ENCODE measurements at regions not wholly inside any gene's neighbourhood (a gene's known extent, or its start where the extent isn't known, plus 50 kb on each side); places are given as distances from the start of the nearest gene placed in this dataset.

DNA sequence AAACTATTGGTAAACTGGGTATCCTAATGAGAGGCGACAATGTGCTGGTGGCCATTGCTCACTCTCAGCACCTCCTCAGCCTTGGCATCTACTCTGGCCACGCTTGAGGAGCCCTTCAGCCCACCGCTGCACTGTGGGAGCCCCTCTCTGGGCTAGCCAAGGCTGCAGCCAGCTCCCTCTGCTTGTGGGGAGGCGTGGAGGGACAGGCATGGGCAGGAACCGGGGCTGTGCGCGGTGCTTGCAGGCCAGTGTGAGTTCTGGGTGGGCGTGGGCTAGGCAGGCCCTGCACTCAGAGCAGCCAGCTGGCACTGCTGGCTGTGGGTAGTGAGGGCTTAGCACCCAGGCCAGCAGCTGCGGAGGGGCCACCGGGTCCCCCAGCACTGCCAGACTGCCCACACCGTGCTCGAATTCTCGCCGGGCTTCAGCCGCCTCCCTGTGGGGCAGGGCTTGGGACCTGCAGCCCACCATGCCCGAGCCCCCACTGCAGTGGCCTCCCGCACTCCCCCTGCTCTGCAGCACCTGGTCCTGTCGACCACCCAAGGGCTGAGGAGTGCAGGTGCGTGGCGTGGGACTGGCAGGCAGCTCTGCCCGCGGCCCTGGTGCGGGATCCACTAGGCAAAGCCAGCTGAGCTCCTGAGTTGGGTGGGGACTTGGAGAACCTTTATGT lies 575.9 kb upstream of the ANO3 start:
- no peak overlapping the region for H3K9ac ChIP-seq (ENCODE audit: insufficient read depth in 1 of 2, low read length in 2 of 2)
- peaks cover 0 to 12% (median 0%) of the 10 kb centered on the region in 4 donors for H3K9me3 ChIP-seq (ENCODE audit: control insufficient read depth in 4 of 4, insufficient read depth in 3 of 4, low read length in 3 of 4)
- H3K4me3 ChIP-seq = no peak overlapping the region
- no peak for ATAC-seq (ENCODE audit: insufficient read depth, low FRiP score)
- TF ChIP-seq, protein P1, sequence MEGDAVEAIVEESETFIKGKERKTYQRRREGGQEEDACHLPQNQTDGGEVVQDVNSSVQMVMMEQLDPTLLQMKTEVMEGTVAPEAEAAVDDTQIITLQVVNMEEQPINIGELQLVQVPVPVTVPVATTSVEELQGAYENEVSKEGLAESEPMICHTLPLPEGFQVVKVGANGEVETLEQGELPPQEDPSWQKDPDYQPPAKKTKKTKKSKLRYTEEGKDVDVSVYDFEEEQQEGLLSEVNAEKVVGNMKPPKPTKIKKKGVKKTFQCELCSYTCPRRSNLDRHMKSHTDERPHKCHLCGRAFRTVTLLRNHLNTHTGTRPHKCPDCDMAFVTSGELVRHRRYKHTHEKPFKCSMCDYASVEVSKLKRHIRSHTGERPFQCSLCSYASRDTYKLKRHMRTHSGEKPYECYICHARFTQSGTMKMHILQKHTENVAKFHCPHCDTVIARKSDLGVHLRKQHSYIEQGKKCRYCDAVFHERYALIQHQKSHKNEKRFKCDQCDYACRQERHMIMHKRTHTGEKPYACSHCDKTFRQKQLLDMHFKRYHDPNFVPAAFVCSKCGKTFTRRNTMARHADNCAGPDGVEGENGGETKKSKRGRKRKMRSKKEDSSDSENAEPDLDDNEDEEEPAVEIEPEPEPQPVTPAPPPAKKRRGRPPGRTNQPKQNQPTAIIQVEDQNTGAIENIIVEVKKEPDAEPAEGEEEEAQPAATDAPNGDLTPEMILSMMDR (IDR thresholded peaks at IDR 0.05; ENCODE audit: control extremely low read depth, extremely low read depth) = no peak
- H3K27ac ChIP-seq (ENCODE audit: low read depth in 1 of 2, low read length in 1 of 2) = no peak overlapping the region
- 91 to 94% methylated on average over 23 of the region's 23 CpGs for WGBS, 2 donors
- H3K27me3 ChIP-seq (ENCODE audit: control insufficient read depth in 3 of 3, insufficient read depth in 3 of 3, low read length in 2 of 3) = no peaks in the 10 kb centered on the region
- no peaks in the 10 kb centered on the region for H3K4me1 ChIP-seq (ENCODE audit: control insufficient read depth in 5 of 5, insufficient read depth in 5 of 5, low read length in 5 of 5)
- H3K36me3 ChIP-seq (ENCODE audit: control insufficient read depth in 4 of 4, insufficient read depth in 4 of 4, low read length in 4 of 4) = no peaks in the 10 kb centered on the region
- no peak for DNase-seq

DNA sequence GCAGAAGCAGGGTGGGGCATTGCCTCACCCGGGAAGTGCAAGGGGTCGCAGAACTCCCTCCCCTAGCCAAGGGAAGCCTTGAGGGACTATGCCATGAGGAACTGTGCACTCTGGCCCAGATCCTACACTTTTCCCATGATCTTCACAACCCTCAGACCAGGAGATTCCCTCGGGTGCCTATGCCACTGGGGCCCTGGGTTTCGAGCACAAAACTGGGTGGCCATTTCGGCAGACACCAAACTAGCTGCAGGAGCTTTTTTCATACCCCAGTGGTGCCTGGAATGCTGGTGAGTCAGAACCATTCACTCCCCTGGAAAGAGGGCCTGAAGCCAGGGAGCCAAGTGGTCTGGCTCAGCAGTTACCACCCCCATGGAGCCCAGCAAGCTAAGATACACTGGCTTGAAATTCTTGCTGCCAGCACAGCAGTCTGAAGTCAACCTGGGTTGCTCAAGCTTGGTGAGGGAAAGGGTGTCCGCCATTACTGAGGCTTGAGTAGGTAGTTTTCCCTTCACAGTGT lies 573.7 kb upstream of the ANO3 start:
- Histone ChIP-seq H3K27ac (ENCODE audit: low read depth in 1 of 2, low read length in 1 of 2) (no peak overlapping the region), H3K4me3 (no peak overlapping the region), H3K27me3 (ENCODE audit: control insufficient read depth in 3 of 3, insufficient read depth in 3 of 3, low read length in 2 of 3) (no peaks in the 10 kb centered on the region), H3K9me3 (ENCODE audit: control insufficient read depth in 4 of 4, insufficient read depth in 3 of 4, low read length in 3 of 4) (peaks cover 0 to 12% (median 0%) of the 10 kb centered on the region in 4 donors), H3K4me1 (ENCODE audit: control insufficient read depth in 5 of 5, insufficient read depth in 5 of 5, low read length in 5 of 5) (no peaks in the 10 kb centered on the region), H3K9ac (ENCODE audit: insufficient read depth in 1 of 2, low read length in 2 of 2) (no peak overlapping the region), H3K36me3 (ENCODE audit: control insufficient read depth in 4 of 4, insufficient read depth in 4 of 4, low read length in 4 of 4) (no peaks in the 10 kb centered on the region)
- TF ChIP-seq, protein P1 (IDR thresholded peaks at IDR 0.05; ENCODE audit: control extremely low read depth, extremely low read depth) = no peak
- DNase-seq = no peak
- 89 to 92% methylated on average over 6 of the region's 6 CpGs for WGBS, 2 donors
- ATAC-seq (ENCODE audit: insufficient read depth, low FRiP score) = no peak

DNA sequence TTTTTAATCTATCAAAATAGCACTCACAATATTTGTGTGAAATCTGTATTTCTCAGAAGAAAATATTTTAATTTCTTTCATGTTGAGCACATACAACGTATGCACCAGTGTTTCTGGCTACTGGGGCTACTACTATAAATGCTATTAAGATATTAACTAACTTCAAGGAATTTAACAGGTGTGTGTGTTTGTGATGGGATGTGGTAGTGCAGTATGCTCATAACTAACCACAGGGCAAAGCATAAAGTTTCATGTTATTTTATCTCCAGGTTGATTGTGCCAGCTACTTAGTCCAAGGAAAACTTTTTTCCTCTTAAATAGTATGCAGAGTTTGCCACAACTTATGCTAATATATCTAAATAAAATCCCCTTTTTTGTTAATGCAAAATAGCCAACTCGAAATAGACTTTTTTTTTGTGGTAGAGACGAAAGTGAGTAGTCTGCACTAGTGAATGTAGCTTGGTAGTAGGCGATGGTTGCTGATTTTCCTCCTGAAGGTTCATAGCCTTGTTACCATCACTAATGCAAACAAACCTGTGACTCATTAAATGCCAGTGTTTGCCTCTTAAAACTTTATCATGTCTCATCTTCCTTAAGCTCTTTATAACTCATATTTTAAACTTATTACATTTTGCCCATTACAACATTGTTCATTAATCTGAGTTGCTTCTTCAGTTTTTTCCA lies 565.5 kb upstream of the ANO3 start:
- no peak for ATAC-seq (ENCODE audit: insufficient read depth, low FRiP score)
- DNase-seq = no peak
- 70 to 89% methylated on average over 4 of the region's 4 CpGs for WGBS, 2 donors
- no peaks in the 10 kb centered on the region for H3K27me3 ChIP-seq (ENCODE audit: control insufficient read depth in 3 of 3, insufficient read depth in 3 of 3, low read length in 2 of 3)
- H3K9me3 ChIP-seq (ENCODE audit: control insufficient read depth in 4 of 4, insufficient read depth in 3 of 4, low read length in 3 of 4) = no peaks in the 10 kb centered on the region
- TF ChIP-seq, protein P1 (IDR thresholded peaks at IDR 0.05; ENCODE audit: control extremely low read depth, extremely low read depth) = no peak
- no peaks in the 10 kb centered on the region for H3K36me3 ChIP-seq (ENCODE audit: control insufficient read depth in 4 of 4, insufficient read depth in 4 of 4, low read length in 4 of 4)
- H3K4me1 ChIP-seq (ENCODE audit: control insufficient read depth in 5 of 5, insufficient read depth in 5 of 5, low read length in 5 of 5) = peaks cover 0 to 5% (median 0%) of the 10 kb centered on the region in 5 donors
- no peak overlapping the region for H3K9ac ChIP-seq (ENCODE audit: insufficient read depth in 1 of 2, low read length in 2 of 2)
- no peak overlapping the region for H3K4me3 ChIP-seq
- no peak overlapping the region for H3K27ac ChIP-seq (ENCODE audit: low read depth in 1 of 2, low read length in 1 of 2)
